B cell (primary cell): ENCODE measurements at regions not wholly inside any gene's neighbourhood (a gene's known extent, or its start where the extent isn't known, plus 50 kb on each side); places are given as distances from the start of the nearest gene placed in this dataset.

Experiments
- ATAC-seq: fragments of 200-7000 bp; cut with Tn5 transposase; one replicate; pipeline ENCODE4 v1.10.0; 2021; ENCODE audit warnings: low read depth, mild to moderate bottlenecking, moderate number of reproducible peaks, moderate library complexity
- CTCF ChIA-PET: fragments of 350-600 bp; sonication (Branson Sonifier 250); formaldehyde crosslinking; loops from one replicate; lab custom pipeline; 2021; ENCODE audit warnings: antibody characterized with exemption, inconsistent platforms; lab: Charles Lee
- POLR2A ChIA-PET: fragments of 350-600 bp; sonication (Branson Sonifier 250); formaldehyde crosslinking; loops from one replicate; lab custom pipeline; 2021; ENCODE audit warnings: antibody characterized with exemption; lab: Charles Lee
- DNase-seq: peaks from one replicate; pipeline ENCODE4 v3.0.0; 2013
- H2AFZ ChIP-seq: 2 replicates; pipeline ENCODE4 v1.6.1; 2012; ENCODE audit warnings: mild to moderate bottlenecking, low read depth, low read length; ENCODE audit not compliant: insufficient read depth, poor library complexity, severe bottlenecking
- H3K27ac ChIP-seq, 2 donors: 1 replicate in 1 of 2; 2 replicates in 1 of 2; pipeline ENCODE4 v1.5.1; 2012 to 2013; ENCODE audit warnings: low read length in 2 of 2, mild to moderate bottlenecking in 2 of 2, moderate library complexity in 1 of 2
- H3K27me3 ChIP-seq, 4 experiments: fragments of 200-600 bp in 1 of 4; sonication (generic) in 1 of 4; replicated peaks in 1 of 4; 1 replicate in 2 of 4; 2 replicates in 2 of 4; pipeline versions ENCODE4 v1.6.1 to v1.7.0; 2013 to 2016; ENCODE audit warnings: low read length in 3 of 4, mild to moderate bottlenecking in 2 of 4, mixed read lengths in 1 of 4, moderate library complexity in 1 of 4; ENCODE audit not compliant: insufficient read depth in 4 of 4, control insufficient read depth in 3 of 4; ENCODE audit errors: control extremely low read depth in 1 of 4
- H3K36me3 ChIP-seq, 2 experiments: replicated peaks in 1 of 2; 1 replicate in 1 of 2; 2 replicates in 1 of 2; pipeline versions ENCODE4 v1.6.1 to v1.7.1; 2013; ENCODE audit warnings: low read length in 1 of 2; ENCODE audit not compliant: insufficient read depth in 2 of 2, control insufficient read depth in 1 of 2; ENCODE audit errors: control extremely low read depth in 1 of 2, extremely low read depth in 1 of 2
- H3K4me1 ChIP-seq, 2 donors: fragments of 200-600 bp in 1 of 2; sonication (generic) in 1 of 2; 1 replicate in 1 of 2; 2 replicates in 1 of 2; pipeline versions ENCODE4 v1.5.1 to v1.6.1; 2013 to 2017; ENCODE audit warnings: low read length in 2 of 2; ENCODE audit not compliant: control insufficient read depth in 2 of 2, insufficient read depth in 2 of 2
- H3K4me2 ChIP-seq: replicated peaks from 2 replicates; pipeline ENCODE3; 2012; ENCODE audit warnings: mild to moderate bottlenecking, low read depth, low read length; ENCODE audit not compliant: poor library complexity, severe bottlenecking
- H3K4me3 ChIP-seq, 5 experiments: fragments of 200-600 bp in 1 of 5; sonication (generic) in 1 of 5; 1 replicate in 3 of 5; 2 replicates in 2 of 5; pipeline versions ENCODE4 v1.5.1 to v1.7.0; 2011 to 2016; ENCODE audit warnings: low read length in 4 of 5, mild to moderate bottlenecking in 4 of 5, low read depth in 2 of 5, control low read depth in 1 of 5, moderate library complexity in 1 of 5; ENCODE audit not compliant: insufficient read depth in 1 of 5; ENCODE audit errors: control extremely low read depth in 1 of 5, extremely low read depth in 1 of 5
- H3K79me2 ChIP-seq: fragments of 200-600 bp; sonication (generic); one replicate; pipeline ENCODE4 v1.6.0; 2016; ENCODE audit warnings: low read length; ENCODE audit not compliant: control insufficient read depth, insufficient read depth
- H3K9ac ChIP-seq: fragments of 200-600 bp; sonication (generic); 2 replicates; pipeline ENCODE4 v1.6.1; 2017; ENCODE audit warnings: mild to moderate bottlenecking, low read length, moderate library complexity
- H3K9me3 ChIP-seq, 3 donors: one replicate each; pipeline versions ENCODE4 v1.6.1 to v1.7.1; 2013; ENCODE audit warnings: low read length in 2 of 3; ENCODE audit not compliant: control insufficient read depth in 2 of 3, insufficient read depth in 1 of 3; ENCODE audit errors: control extremely low read depth in 1 of 3
- H4K20me1 ChIP-seq: 2 replicates; pipeline ENCODE4 v1.6.0; 2012; ENCODE audit warnings: mild to moderate bottlenecking, low read length; ENCODE audit not compliant: insufficient read depth, control insufficient read depth, poor library complexity, severe bottlenecking
- H3K27ac Mint-ChIP-seq: one replicate; pipeline ENCODE4 v1.8.0; 2021; ENCODE audit warnings: mixed read lengths
- H3K27me3 Mint-ChIP-seq: one replicate; pipeline ENCODE4 v1.8.0; 2021; ENCODE audit warnings: mixed read lengths
- H3K4me1 Mint-ChIP-seq: one replicate; pipeline ENCODE4 v1.8.0; 2021; ENCODE audit warnings: mixed read lengths
- H3K4me3 Mint-ChIP-seq: one replicate; pipeline ENCODE4 v1.8.0; 2021; ENCODE audit warnings: mixed read lengths
- H3K9me3 Mint-ChIP-seq: one replicate; pipeline ENCODE4 v1.8.0; 2022; ENCODE audit warnings: mixed read lengths; ENCODE audit not compliant: insufficient read depth
- EZH2 ChIP-seq: IDR thresholded peaks from 2 replicates; pipeline ENCODE4 v1.6.1; 2012; ENCODE audit warnings: borderline replicate concordance, low read depth, mild to moderate bottlenecking, moderate library complexity, low read length; ENCODE audit not compliant: insufficient read depth, poor library complexity, severe bottlenecking
- WGBS: methylation state at CpG from one replicate; pipeline ENCODE4 v1.1.5; 2013; ENCODE audit warnings: missing lambda C conversion rate; ENCODE audit not compliant: insufficient coverage; 5-methylcytosine and 5-hydroxymethylcytosine counted together
- intact Hi-C: fragments of 100-400 bp; cut with micrococcal nuclease; formaldehyde crosslinking; loops from one replicate; pipeline ENCODE4 v1.10.0; 2022
- TF ChIP-seq, protein P1 (sequence below): fragments of 200-600 bp; IDR thresholded peaks from one replicate; pipeline ENCODE4 v1.8.0; 2022; ENCODE audit warnings: antibody characterized with exemption, mild to moderate bottlenecking

DNA sequence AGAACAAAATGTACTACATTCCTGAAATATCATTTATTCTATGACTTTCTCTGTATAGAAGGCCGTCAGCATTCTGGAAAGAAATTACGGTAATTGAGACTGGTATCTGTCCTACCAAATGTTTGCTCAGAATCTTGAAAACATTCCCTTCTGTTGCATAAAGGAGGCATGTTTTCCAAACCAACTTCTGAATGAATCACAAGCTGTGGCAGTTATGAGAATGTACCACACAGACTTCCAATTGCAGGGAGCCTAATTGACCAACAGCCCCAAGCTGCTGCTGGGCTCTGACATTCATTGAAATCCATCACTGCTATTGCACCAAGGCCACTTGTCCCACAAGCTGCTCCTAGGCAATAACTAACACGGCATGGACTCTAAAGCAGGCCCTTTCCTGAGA is 185.3 kb upstream of the CCDC196 start:
- Mint-ChIP-seq H3K27ac (no peak overlapping the region), H3K4me1 (no peaks in the 10 kb centered on the region), H3K9me3 (peaks cover 5% of the 10 kb centered on the region), H3K27me3 (no peaks in the 10 kb centered on the region), H3K4me3 (no peak overlapping the region)
- Histone ChIP-seq H3K9ac (no peak overlapping the region), H3K36me3 (no peaks in the 10 kb centered on the region), H3K4me2 (no peak overlapping the region), H3K27ac (no peak overlapping the region), H3K27me3 (no peaks in the 10 kb centered on the region), H3K4me3 (no peak overlapping the region), H3K79me2 (no peaks in the 10 kb centered on the region), H3K9me3 (peaks cover 0 to 5% (median 0%) of the 10 kb centered on the region in 3 donors), H2AFZ (no peak overlapping the region), H3K4me1 (no peaks in the 10 kb centered on the region), H4K20me1 (no peaks in the 10 kb centered on the region)
- WGBS, result 100% methylated on average over 1 of the region's 3 CpGs
- DNase-seq (no peak), ATAC-seq (no peak)
- ChIA-PET CTCF (no interaction called here), POLR2A (no interaction called here)
- TF ChIP-seq, protein P1, sequence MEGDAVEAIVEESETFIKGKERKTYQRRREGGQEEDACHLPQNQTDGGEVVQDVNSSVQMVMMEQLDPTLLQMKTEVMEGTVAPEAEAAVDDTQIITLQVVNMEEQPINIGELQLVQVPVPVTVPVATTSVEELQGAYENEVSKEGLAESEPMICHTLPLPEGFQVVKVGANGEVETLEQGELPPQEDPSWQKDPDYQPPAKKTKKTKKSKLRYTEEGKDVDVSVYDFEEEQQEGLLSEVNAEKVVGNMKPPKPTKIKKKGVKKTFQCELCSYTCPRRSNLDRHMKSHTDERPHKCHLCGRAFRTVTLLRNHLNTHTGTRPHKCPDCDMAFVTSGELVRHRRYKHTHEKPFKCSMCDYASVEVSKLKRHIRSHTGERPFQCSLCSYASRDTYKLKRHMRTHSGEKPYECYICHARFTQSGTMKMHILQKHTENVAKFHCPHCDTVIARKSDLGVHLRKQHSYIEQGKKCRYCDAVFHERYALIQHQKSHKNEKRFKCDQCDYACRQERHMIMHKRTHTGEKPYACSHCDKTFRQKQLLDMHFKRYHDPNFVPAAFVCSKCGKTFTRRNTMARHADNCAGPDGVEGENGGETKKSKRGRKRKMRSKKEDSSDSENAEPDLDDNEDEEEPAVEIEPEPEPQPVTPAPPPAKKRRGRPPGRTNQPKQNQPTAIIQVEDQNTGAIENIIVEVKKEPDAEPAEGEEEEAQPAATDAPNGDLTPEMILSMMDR, result no peak
- no peak for TF ChIP-seq EZH2
- intact Hi-C loops, result no loop called here

- DNase-seq (no peak), ATAC-seq (no peak)
- POLR2A ChIA-PET, result no interaction called here
- H3K9ac ChIP-seq, result no peak overlapping the region
- no peak overlapping the region for H3K4me3 Mint-ChIP-seq
- no peaks in the 10 kb centered on the region for H3K36me3 ChIP-seq
- intact Hi-C loops, result no loop called here
- peaks cover 0 to 7% (median 0%) of the 10 kb centered on the region in 3 donors for H3K9me3 ChIP-seq
- no peak overlapping the region for H3K4me2 ChIP-seq
- no peaks in the 10 kb centered on the region for H4K20me1 ChIP-seq
- peaks cover 4% of the 10 kb centered on the region for H3K9me3 Mint-ChIP-seq
- CTCF ChIA-PET, result no interaction called here
- TF ChIP-seq EZH2, result no peak
- TF ChIP-seq, protein P1, result no peak
- H3K27me3 ChIP-seq, result no peaks in the 10 kb centered on the region
- no peak overlapping the region for H3K4me3 ChIP-seq
- H3K27ac ChIP-seq, result no peak overlapping the region
- H3K79me2 ChIP-seq, result no peaks in the 10 kb centered on the region
- H3K4me1 Mint-ChIP-seq, result no peaks in the 10 kb centered on the region
- H3K27me3 Mint-ChIP-seq, result no peaks in the 10 kb centered on the region
- H3K4me1 ChIP-seq, result no peaks in the 10 kb centered on the region
- no peak overlapping the region for H3K27ac Mint-ChIP-seq
- no peak overlapping the region for H2AFZ ChIP-seq
Observed at GRCh38 chr14:66306101-66306500, 180.1 kb upstream of the CCDC196 start.
